Gastrocnemius medialis (tissue), 4 donors: ENCODE measurements at regions not wholly inside any gene's neighbourhood (a gene's known extent, or its start where the extent isn't known, plus 50 kb on each side); places are given as distances from the start of the nearest gene placed in this dataset.

Experiments
- ATAC-seq, 2 donors: fragments of 150-250 bp; one replicate each; pipeline ENCODE4 v1.9.1; 2016
- DNase-seq, 2 donors: peaks; one replicate each; pipeline ENCODE4 v3.0.0-alpha.2; 2019
- H3K27ac ChIP-seq, 4 donors: fragments of 200-600 bp; sonication (generic); 1 replicate in 1 of 4; 2 replicates in 3 of 4; pipeline ENCODE4 v1.5.1; 2016 to 2018; ENCODE audit warnings: mild to moderate bottlenecking in 2 of 4, moderate library complexity in 1 of 4
- H3K27me3 ChIP-seq, 3 donors: fragments of 200-600 bp; sonication (generic) in 2 of 3; 1 replicate in 1 of 3; 2 replicates in 2 of 3; pipeline versions ENCODE4 v1.5.1 to v1.6.0; 2016 to 2019; ENCODE audit warnings: mild to moderate bottlenecking in 1 of 3, moderate library complexity in 1 of 3
- H3K36me3 ChIP-seq, 2 donors: fragments of 200-600 bp; sonication (generic) in 1 of 2; one replicate each; pipeline ENCODE4 v1.5.1; 2017 to 2018
- H3K4me1 ChIP-seq, 2 donors: fragments of 200-600 bp; sonication (generic) in 1 of 2; one replicate each; pipeline ENCODE4 v1.5.1; 2016 to 2017; ENCODE audit warnings: mild to moderate bottlenecking in 2 of 2
- H3K4me3 ChIP-seq, 4 donors: fragments of 200-600 bp; sonication (generic) in 3 of 4; 1 replicate in 1 of 4; 2 replicates in 3 of 4; pipeline ENCODE4 v1.5.1; 2016 to 2019; ENCODE audit warnings: mild to moderate bottlenecking in 2 of 4
- H3K9me3 ChIP-seq, 3 donors: fragments of 200-600 bp; sonication (generic) in 2 of 3; 1 replicate in 1 of 3; 2 replicates in 2 of 3; pipeline ENCODE4 v1.5.1; 2016 to 2019
- POLR2A ChIP-seq, 2 donors: fragments of 450-650 bp; IDR thresholded peaks; one replicate each; pipeline ENCODE4 v1.6.1; 2017; ENCODE audit warnings: antibody characterized with exemption in 2 of 2, mild to moderate bottlenecking in 2 of 2, moderate library complexity in 2 of 2
- in situ Hi-C, 4 donors: fragments of 200-750 bp; cut with MboI; loops; one replicate each; pipeline versions ENCODE4 v1.15.0 to v1.8.0; 2017; ENCODE audit warnings: low sequenced_read_pairs in 4 of 4
- intact Hi-C: fragments of 100-400 bp; cut with DNase I; formaldehyde crosslinking; loops from one replicate; pipeline ENCODE4 v1.15.1; 2023; ENCODE audit warnings: low total_unique reads
- TF ChIP-seq, protein P1 (sequence below), 5 experiments: fragments of 450-650 bp in 3 of 5; fragments of 200-600 bp in 2 of 5; sonication (generic) in 2 of 5; IDR thresholded peaks in 4 of 5; conservative IDR thresholded peaks in 1 of 5; 1 replicate in 4 of 5; 2 replicates in 1 of 5; pipeline ENCODE4 v1.5.1; 2016 to 2019; ENCODE audit warnings: antibody characterized with exemption in 5 of 5, mild to moderate bottlenecking in 3 of 5, moderate library complexity in 3 of 5

DNA sequence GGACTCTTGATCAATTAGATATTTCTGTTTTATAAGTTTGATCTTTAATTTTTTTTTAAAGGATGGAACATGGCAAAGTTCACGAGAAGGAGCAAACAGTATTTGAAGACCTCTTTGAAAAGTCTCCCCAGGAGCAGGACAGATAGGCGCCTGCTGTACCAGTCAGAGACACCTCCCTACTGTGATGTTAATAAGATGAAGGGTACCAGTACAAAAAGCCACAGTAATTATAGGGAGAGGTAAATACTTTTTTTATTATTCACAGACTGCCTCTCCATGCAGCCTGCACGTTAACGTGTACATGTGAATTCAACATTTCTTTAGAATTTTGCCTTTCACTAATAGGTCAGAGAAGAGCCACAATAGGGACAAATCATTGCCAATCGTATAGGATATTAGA is 146.5 kb upstream of the CDH6 start:
- intact Hi-C loops = no loop called here
- in situ Hi-C loops = no loop called here
- H3K4me1 ChIP-seq = no peaks in the 10 kb centered on the region
- DNase-seq (no peak), ATAC-seq (no peak)
- H3K36me3 ChIP-seq = no peaks in the 10 kb centered on the region
- no peak for TF ChIP-seq POLR2A (IDR thresholded peaks at IDR 0.05)
- TF ChIP-seq, protein P1, sequence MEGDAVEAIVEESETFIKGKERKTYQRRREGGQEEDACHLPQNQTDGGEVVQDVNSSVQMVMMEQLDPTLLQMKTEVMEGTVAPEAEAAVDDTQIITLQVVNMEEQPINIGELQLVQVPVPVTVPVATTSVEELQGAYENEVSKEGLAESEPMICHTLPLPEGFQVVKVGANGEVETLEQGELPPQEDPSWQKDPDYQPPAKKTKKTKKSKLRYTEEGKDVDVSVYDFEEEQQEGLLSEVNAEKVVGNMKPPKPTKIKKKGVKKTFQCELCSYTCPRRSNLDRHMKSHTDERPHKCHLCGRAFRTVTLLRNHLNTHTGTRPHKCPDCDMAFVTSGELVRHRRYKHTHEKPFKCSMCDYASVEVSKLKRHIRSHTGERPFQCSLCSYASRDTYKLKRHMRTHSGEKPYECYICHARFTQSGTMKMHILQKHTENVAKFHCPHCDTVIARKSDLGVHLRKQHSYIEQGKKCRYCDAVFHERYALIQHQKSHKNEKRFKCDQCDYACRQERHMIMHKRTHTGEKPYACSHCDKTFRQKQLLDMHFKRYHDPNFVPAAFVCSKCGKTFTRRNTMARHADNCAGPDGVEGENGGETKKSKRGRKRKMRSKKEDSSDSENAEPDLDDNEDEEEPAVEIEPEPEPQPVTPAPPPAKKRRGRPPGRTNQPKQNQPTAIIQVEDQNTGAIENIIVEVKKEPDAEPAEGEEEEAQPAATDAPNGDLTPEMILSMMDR (IDR thresholded peaks at IDR 0.05 in 4 of 5, conservative IDR thresholded peaks at IDR 0.05 in 1 of 5) = no peak
- H3K9me3 ChIP-seq = no peaks in the 10 kb centered on the region
- H3K4me3 ChIP-seq = no peak overlapping the region
- H3K27me3 ChIP-seq = no peaks in the 10 kb centered on the region
- no peak overlapping the region for H3K27ac ChIP-seq

DNA sequence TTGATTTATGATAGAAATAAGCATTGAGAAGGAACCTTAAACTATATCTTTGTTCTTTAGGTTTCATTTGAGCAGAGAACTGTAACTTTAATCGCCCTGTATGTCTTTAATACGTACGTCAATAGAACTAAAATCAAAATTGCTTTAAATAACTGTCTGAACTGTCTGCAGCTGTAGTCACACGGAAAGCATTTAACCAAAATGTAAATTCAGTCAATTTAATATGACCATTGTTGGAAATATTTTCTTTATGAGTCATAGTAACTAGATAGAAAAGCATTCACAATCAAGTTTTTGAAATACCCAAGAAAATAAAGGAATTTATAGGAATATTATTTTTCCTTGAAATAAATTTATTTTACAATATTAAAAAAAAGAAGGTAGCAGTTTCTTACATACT is 157.1 kb upstream of the CDH6 start:
- intact Hi-C loops = no loop called here

DNA sequence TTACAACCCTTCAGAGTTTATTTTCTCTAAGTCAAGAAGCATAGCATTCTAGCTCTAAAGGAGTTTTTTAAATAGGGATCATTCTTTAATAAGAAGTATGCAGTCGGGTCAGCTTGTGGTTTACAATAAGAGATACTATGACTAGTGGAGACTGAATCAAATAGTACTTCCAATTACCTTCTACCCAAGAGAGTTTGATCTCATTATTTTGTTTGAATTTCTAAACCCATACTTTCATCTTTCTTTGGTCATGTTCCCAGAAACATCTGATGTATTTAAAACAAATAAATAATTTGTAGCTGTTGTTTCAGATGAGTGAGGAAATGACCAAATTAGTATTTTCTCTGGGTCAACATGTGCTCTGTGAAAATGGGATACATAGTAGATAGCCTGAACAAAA is 160.2 kb upstream of the CDH6 start:
- ATAC-seq = no peak
- in situ Hi-C loops (no loop called here), intact Hi-C loops (no loop called here)
- no peaks in the 10 kb centered on the region for H3K27me3 ChIP-seq
- no peaks in the 10 kb centered on the region for H3K4me1 ChIP-seq
- H3K4me3 ChIP-seq = no peak overlapping the region
- H3K9me3 ChIP-seq = no peaks in the 10 kb centered on the region
- TF ChIP-seq POLR2A (IDR thresholded peaks at IDR 0.05) = no peak
- TF ChIP-seq, protein P1 (IDR thresholded peaks at IDR 0.05 in 4 of 5, conservative IDR thresholded peaks at IDR 0.05 in 1 of 5) = no peak
- no peaks in the 10 kb centered on the region for H3K36me3 ChIP-seq
- no peak overlapping the region for H3K27ac ChIP-seq
- no peak for DNase-seq

More for the DNA sequence above, 157.1 kb upstream of the CDH6 start:
- Histone ChIP-seq H3K36me3 (no peaks in the 10 kb centered on the region), H3K4me3 (no peak overlapping the region), H3K4me1 (no peaks in the 10 kb centered on the region), H3K27ac (no peak overlapping the region), H3K27me3 (no peaks in the 10 kb centered on the region), H3K9me3 (no peaks in the 10 kb centered on the region)
- TF ChIP-seq POLR2A (IDR thresholded peaks at IDR 0.05) = no peak
- TF ChIP-seq, protein P1 (IDR thresholded peaks at IDR 0.05 in 4 of 5, conservative IDR thresholded peaks at IDR 0.05 in 1 of 5) = no peak
- in situ Hi-C loops = no loop called here
- DNase-seq (no peak), ATAC-seq (no peak)

DNA sequence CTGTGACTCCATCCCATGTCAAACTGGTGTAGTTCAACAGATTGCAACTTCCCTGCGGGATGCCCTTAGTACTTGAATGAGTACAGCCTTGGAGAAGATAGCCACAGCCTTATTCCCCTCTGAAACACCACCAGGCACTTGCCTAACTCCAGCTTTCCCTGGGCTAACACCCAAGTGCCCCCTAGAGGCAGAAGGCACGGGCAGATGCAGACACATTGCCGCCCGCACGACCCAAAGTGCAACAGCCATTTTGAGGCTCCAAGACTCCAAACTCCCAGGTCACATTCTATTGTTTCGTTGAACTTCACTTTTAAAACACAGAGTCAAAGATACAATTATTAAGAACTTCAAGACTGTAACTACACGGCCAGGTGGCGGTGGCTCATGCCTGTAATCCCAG is 163.6 kb upstream of the CDH6 start:
- ATAC-seq (no peak), DNase-seq (no peak)
- Histone ChIP-seq H3K27ac (no peak overlapping the region), H3K27me3 (no peaks in the 10 kb centered on the region), H3K36me3 (no peaks in the 10 kb centered on the region), H3K4me3 (no peak overlapping the region), H3K4me1 (no peaks in the 10 kb centered on the region), H3K9me3 (no peaks in the 10 kb centered on the region)
- intact Hi-C loops = no loop called here
- TF ChIP-seq, protein P1 (IDR thresholded peaks at IDR 0.05 in 4 of 5, conservative IDR thresholded peaks at IDR 0.05 in 1 of 5) = no peak
- TF ChIP-seq POLR2A (IDR thresholded peaks at IDR 0.05) = no peak
- in situ Hi-C loops = no loop called here

DNA sequence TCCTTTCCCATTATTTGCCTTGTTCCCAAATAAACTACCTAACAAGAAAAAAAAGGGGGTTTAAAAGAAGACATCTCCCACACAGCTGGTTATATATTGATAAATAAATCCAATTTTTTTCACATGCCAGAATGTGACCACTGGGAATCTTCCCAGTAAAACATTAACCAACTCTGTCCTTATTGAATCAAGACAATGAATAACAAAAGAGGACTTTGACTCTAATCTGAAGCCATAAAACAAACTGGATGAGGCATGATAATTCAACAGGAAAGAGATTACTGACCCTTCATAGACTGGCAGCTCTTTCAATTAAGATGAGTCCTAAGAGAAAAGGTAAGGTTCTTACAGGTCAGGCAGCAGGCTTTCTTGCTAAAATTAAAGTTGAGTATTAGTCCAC is 165.8 kb upstream of the CDH6 start:
- intact Hi-C loops = no loop called here
- H3K27me3 ChIP-seq = no peaks in the 10 kb centered on the region
- no peak for DNase-seq
- TF ChIP-seq, protein P1 (IDR thresholded peaks at IDR 0.05 in 4 of 5, conservative IDR thresholded peaks at IDR 0.05 in 1 of 5) = no peak
- TF ChIP-seq POLR2A (IDR thresholded peaks at IDR 0.05) = no peak
- no peaks in the 10 kb centered on the region for H3K36me3 ChIP-seq
- H3K27ac ChIP-seq = no peak overlapping the region
- no peaks in the 10 kb centered on the region for H3K9me3 ChIP-seq
- no peak for ATAC-seq
- in situ Hi-C loops = no loop called here
- H3K4me3 ChIP-seq = no peak overlapping the region
- no peaks in the 10 kb centered on the region for H3K4me1 ChIP-seq
